Mesenchymal stem cell (in vitro differentiated cells and primary cell): ENCODE measurements at regions not wholly inside any gene's neighbourhood (a gene's known extent, or its start where the extent isn't known, plus 50 kb on each side); places are given as distances from the start of the nearest gene placed in this dataset.

Experiments used
- DNase-seq: peaks from one replicate; pipeline ENCODE4 v3.0.0-alpha.2; 2013
- H2AFZ ChIP-seq: one replicate; pipeline ENCODE4 v1.6.1; 2013; ENCODE audit warnings: low read depth, mild to moderate bottlenecking, control low read depth, inconsistent platforms, low read length, moderate library complexity
- H2AK5ac ChIP-seq: 2 replicates; pipeline ENCODE4 v1.6.1; 2013; ENCODE audit warnings: low read length, moderate library complexity, mild to moderate bottlenecking, inconsistent platforms; ENCODE audit not compliant: severe bottlenecking
- H2BK120ac ChIP-seq: one replicate; pipeline ENCODE4 v1.6.1; 2013; ENCODE audit warnings: low read depth, mild to moderate bottlenecking, inconsistent platforms, low read length, moderate library complexity
- H2BK12ac ChIP-seq, 2 experiments: one replicate each; pipeline ENCODE4 v1.6.1; 2013; ENCODE audit warnings: inconsistent platforms in 2 of 2, low read length in 2 of 2, mild to moderate bottlenecking in 2 of 2, moderate library complexity in 2 of 2, control low read depth in 1 of 2
- H2BK15ac ChIP-seq: one replicate; pipeline ENCODE4 v1.6.1; 2013; ENCODE audit warnings: mild to moderate bottlenecking, low read depth, inconsistent platforms; ENCODE audit not compliant: poor library complexity, severe bottlenecking
- H2BK5ac ChIP-seq: 2 replicates; pipeline ENCODE4 v1.6.1; 2013; ENCODE audit warnings: low read depth, mild to moderate bottlenecking, low read length, control low read depth, inconsistent platforms; ENCODE audit not compliant: poor library complexity, severe bottlenecking
- H3K14ac ChIP-seq, 2 experiments: one replicate each; pipeline ENCODE4 v1.6.1; 2013; ENCODE audit warnings: inconsistent platforms in 2 of 2, low read length in 2 of 2, control low read depth in 1 of 2, mild to moderate bottlenecking in 1 of 2, moderate library complexity in 1 of 2
- H3K18ac ChIP-seq, 2 experiments: one replicate each; pipeline ENCODE4 v1.6.1; 2013; ENCODE audit warnings: inconsistent platforms in 2 of 2, low read length in 2 of 2, control low read depth in 1 of 2, low read depth in 1 of 2, mild to moderate bottlenecking in 1 of 2
- H3K23ac ChIP-seq, 2 experiments: one replicate each; pipeline ENCODE4 v1.6.1; 2013; ENCODE audit warnings: inconsistent platforms in 2 of 2, low read length in 2 of 2, mild to moderate bottlenecking in 2 of 2, moderate library complexity in 2 of 2, control low read depth in 1 of 2
- H3K27ac ChIP-seq: 2 replicates; pipeline ENCODE4 v1.5.1; 2013; ENCODE audit warnings: mild to moderate bottlenecking, moderate library complexity, low read length, control low read depth, inconsistent platforms; ENCODE audit not compliant: poor library complexity, severe bottlenecking
- H3K27me3 ChIP-seq, 2 experiments: 2 replicates each; pipeline versions ENCODE4 v1.6.1 to v1.7.0; 2013; ENCODE audit warnings: low read length in 2 of 2, mild to moderate bottlenecking in 2 of 2, moderate library complexity in 2 of 2, control low read depth in 1 of 2, inconsistent platforms in 1 of 2; ENCODE audit not compliant: control insufficient read depth in 1 of 2, insufficient read depth in 1 of 2
- H3K36me3 ChIP-seq, 2 experiments: 2 replicates each; pipeline versions ENCODE4 v1.6.1 to v1.7.0; 2013; ENCODE audit warnings: low read length in 2 of 2, control low read depth in 1 of 2, inconsistent platforms in 1 of 2, low read depth in 1 of 2, mild to moderate bottlenecking in 1 of 2; ENCODE audit not compliant: insufficient read depth in 2 of 2, control insufficient read depth in 1 of 2
- H3K4ac ChIP-seq, 2 experiments: one replicate each; pipeline ENCODE4 v1.6.1; 2013; ENCODE audit warnings: inconsistent platforms in 2 of 2, low read length in 2 of 2, mild to moderate bottlenecking in 2 of 2, moderate library complexity in 2 of 2, control low read depth in 1 of 2, low read depth in 1 of 2
- H3K4me1 ChIP-seq: 2 replicates; pipeline ENCODE4 v1.6.1; 2013; ENCODE audit warnings: low read depth, low read length, control low read depth; ENCODE audit not compliant: control insufficient read depth, insufficient read depth
- H3K4me2 ChIP-seq: 2 replicates; pipeline ENCODE4 v1.6.1; 2013; ENCODE audit warnings: low read length, mild to moderate bottlenecking, inconsistent platforms; ENCODE audit not compliant: poor library complexity, severe bottlenecking
- H3K4me3 ChIP-seq, 2 experiments: 2 replicates each; pipeline versions ENCODE4 v1.5.1 to v1.7.0; 2013; ENCODE audit warnings: low read length in 2 of 2, mild to moderate bottlenecking in 2 of 2, control low read depth in 1 of 2, low read depth in 1 of 2; ENCODE audit not compliant: insufficient read depth in 1 of 2
- H3K79me1 ChIP-seq: replicated peaks from 2 replicates; pipeline ENCODE4 v1.6.1; 2013; ENCODE audit warnings: mild to moderate bottlenecking, control low read depth, low read length, inconsistent platforms; ENCODE audit not compliant: poor library complexity, severe bottlenecking
- H3K9ac ChIP-seq: 2 replicates; pipeline ENCODE4 v1.7.0; 2013; ENCODE audit warnings: mild to moderate bottlenecking, low read length, moderate library complexity
- H3K9me3 ChIP-seq: 2 replicates; pipeline ENCODE4 v1.7.0; 2013; ENCODE audit warnings: mild to moderate bottlenecking, low read length; ENCODE audit not compliant: control insufficient read depth
- H4K8ac ChIP-seq: one replicate; pipeline ENCODE4 v1.6.1; 2013; ENCODE audit warnings: inconsistent platforms, mild to moderate bottlenecking, low read length, moderate library complexity
- H4K91ac ChIP-seq: one replicate; pipeline ENCODE4 v1.6.1; 2013; ENCODE audit warnings: mild to moderate bottlenecking, low read length, inconsistent platforms
- WGBS: methylation state at CpG from one replicate; pipeline ENCODE4 v1.1.7; 2013; ENCODE audit warnings: mixed read lengths; 5-methylcytosine and 5-hydroxymethylcytosine counted together

DNA sequence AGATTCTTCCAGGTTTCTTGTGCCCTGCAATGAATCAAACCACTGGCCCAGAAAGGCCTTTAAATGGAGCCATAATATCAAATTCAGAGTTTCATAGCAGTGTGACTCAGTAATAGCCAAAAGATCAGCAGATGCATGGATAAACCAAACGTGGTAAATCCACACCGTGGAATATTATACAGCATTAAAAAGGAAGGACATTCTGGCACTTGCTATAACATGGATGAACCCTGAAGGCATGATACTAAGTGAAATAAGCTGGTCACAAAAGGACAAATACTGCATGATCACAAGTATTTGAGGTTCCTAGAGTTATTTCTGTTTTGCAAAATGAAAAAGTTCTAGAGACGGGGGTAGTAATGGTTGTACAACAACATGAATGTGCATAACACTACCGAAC is 140.1 kb downstream of the TOMM20 start:
- H3K27me3 ChIP-seq = no peaks in the 10 kb centered on the region
- no peak overlapping the region for H2AK5ac ChIP-seq
- H3K79me1 ChIP-seq = peaks cover 2% of the 10 kb centered on the region
- H3K4ac ChIP-seq = peak overlapping the region in 1 of 2 experiments; percentile 72
- no peak overlapping the region for H3K9ac ChIP-seq
- H3K14ac ChIP-seq = no peak overlapping the region
- no peak overlapping the region for H4K91ac ChIP-seq
- H2AFZ ChIP-seq = no peak overlapping the region
- WGBS = 92% methylated on average over 2 of the region's 4 CpGs
- no peak overlapping the region for H3K4me2 ChIP-seq
- no peak overlapping the region for H3K4me3 ChIP-seq
- H2BK120ac ChIP-seq = no peak overlapping the region
- no peak overlapping the region for H3K23ac ChIP-seq
- H2BK15ac ChIP-seq = no peak overlapping the region
- no peak overlapping the region for H2BK12ac ChIP-seq
- H3K9me3 ChIP-seq = no peaks in the 10 kb centered on the region
- no peak overlapping the region for H3K27ac ChIP-seq
- no peak overlapping the region for H3K18ac ChIP-seq
- DNase-seq = no peak
- peaks cover 16% of the 10 kb centered on the region for H3K4me1 ChIP-seq
- no peaks in the 10 kb centered on the region for H3K36me3 ChIP-seq
- no peak overlapping the region for H2BK5ac ChIP-seq
- H4K8ac ChIP-seq = no peak overlapping the region

DNA sequence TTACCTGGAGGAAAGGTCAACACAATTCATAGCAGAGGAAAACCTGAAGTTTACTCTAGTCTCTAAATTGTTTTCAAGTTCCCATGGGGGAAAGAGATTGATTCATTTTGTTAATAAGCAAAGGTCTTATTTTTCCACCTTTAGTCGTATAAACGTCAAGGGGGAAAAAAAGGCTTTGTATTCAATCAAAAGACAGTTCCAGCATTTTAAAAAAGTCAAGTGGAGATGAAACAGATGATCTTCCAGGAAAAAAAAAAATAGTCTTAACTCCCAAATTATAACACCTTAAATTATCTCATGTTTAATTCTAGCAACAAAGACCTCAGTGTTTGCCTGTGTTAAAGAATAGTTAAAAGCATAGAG is 140.5 kb downstream of the TOMM20 start:
- peak overlapping the region; percentile 91 for H4K91ac ChIP-seq
- no CpG with 5 or more reads among the region's 2 CpGs for WGBS
- peak overlapping the region; percentile 60 for H3K9ac ChIP-seq
- H3K4me1 ChIP-seq = peaks cover 16% of the 10 kb centered on the region
- no peak overlapping the region for H2BK5ac ChIP-seq
- H3K18ac ChIP-seq = peak overlapping the region; percentile 98 to 99
- no peak overlapping the region for H3K23ac ChIP-seq
- H3K4ac ChIP-seq = peak overlapping the region; percentile 3 to 90
- no peak overlapping the region for H2BK15ac ChIP-seq
- H3K27ac ChIP-seq = peak overlapping the region; percentile 83
- H2BK120ac ChIP-seq = peak overlapping the region; percentile 98
- peak overlapping the region; percentile 96 to 99 for H2BK12ac ChIP-seq
- no peaks in the 10 kb centered on the region for H3K36me3 ChIP-seq
- H3K4me3 ChIP-seq = no peak overlapping the region
- no peak overlapping the region for H2AFZ ChIP-seq
- H2AK5ac ChIP-seq = no peak overlapping the region
- H4K8ac ChIP-seq = peak overlapping the region; percentile 95
- H3K4me2 ChIP-seq = no peak overlapping the region
- H3K14ac ChIP-seq = no peak overlapping the region
- no peak for DNase-seq
- H3K79me1 ChIP-seq = peaks cover 2% of the 10 kb centered on the region
- H3K9me3 ChIP-seq = no peaks in the 10 kb centered on the region
- no peaks in the 10 kb centered on the region for H3K27me3 ChIP-seq

GRCh38 chr1:234987415-234988154 is 141.1 kb downstream of the TOMM20 start:
- H3K18ac ChIP-seq = peak overlapping the region; percentile 98 to 99
- H2BK5ac ChIP-seq = peak overlapping the region; percentile 39
- peak overlapping the region; percentile 95 for H4K8ac ChIP-seq
- H3K14ac ChIP-seq = no peak overlapping the region
- H3K4me1 ChIP-seq = peaks cover 16% of the 10 kb centered on the region
- peak; percentile 97 for DNase-seq
- peak overlapping the region; percentile 71 to 90 for H3K4ac ChIP-seq
- no peaks in the 10 kb centered on the region for H3K27me3 ChIP-seq
- H3K9ac ChIP-seq = peak overlapping the region; percentile 60
- no peak overlapping the region for H3K4me2 ChIP-seq
- H3K79me1 ChIP-seq = peaks cover 2% of the 10 kb centered on the region
- H3K27ac ChIP-seq = peak overlapping the region; percentile 83
- H3K23ac ChIP-seq = peak overlapping the region in 1 of 2 experiments; percentile 34
- no peaks in the 10 kb centered on the region for H3K9me3 ChIP-seq
- peak overlapping the region; percentile 57 for H2AK5ac ChIP-seq
- no peak overlapping the region for H3K4me3 ChIP-seq
- WGBS = 25% methylated on average over 14 of the region's 14 CpGs
- H2BK120ac ChIP-seq = peak overlapping the region; percentile 98
- peak overlapping the region; percentile 91 for H4K91ac ChIP-seq
- no peaks in the 10 kb centered on the region for H3K36me3 ChIP-seq
- peak overlapping the region; percentile 97 for H2BK15ac ChIP-seq
- no peak overlapping the region for H2AFZ ChIP-seq
- H2BK12ac ChIP-seq = peak overlapping the region; percentile 96 to 99

- H3K4me1 ChIP-seq = peaks cover 16% of the 10 kb centered on the region
- peak overlapping the region; percentile 60 for H3K9ac ChIP-seq
- no peak overlapping the region for H3K14ac ChIP-seq
- peak; percentile 93 for DNase-seq
- H2BK15ac ChIP-seq = peak overlapping the region; percentile 6
- H4K91ac ChIP-seq = peak overlapping the region; percentile 64
- peak overlapping the region; percentile 78 for H4K8ac ChIP-seq
- peak overlapping the region; percentile 76 for H2BK120ac ChIP-seq
- peak overlapping the region; percentile 57 for H2AK5ac ChIP-seq
- no peaks in the 10 kb centered on the region for H3K9me3 ChIP-seq
- H3K4ac ChIP-seq = peak overlapping the region; percentile 71 to 86
- peaks cover 2% of the 10 kb centered on the region for H3K79me1 ChIP-seq
- H3K27ac ChIP-seq = peak overlapping the region; percentile 83
- H3K4me3 ChIP-seq = no peak overlapping the region
- H2BK12ac ChIP-seq = peak overlapping the region; percentile 74 to 88
- no peak overlapping the region for H2AFZ ChIP-seq
- H3K18ac ChIP-seq = peak overlapping the region; percentile 62 to 98
- no peaks in the 10 kb centered on the region for H3K27me3 ChIP-seq
- H3K36me3 ChIP-seq = no peaks in the 10 kb centered on the region
- H2BK5ac ChIP-seq = peak overlapping the region; percentile 39
- H3K23ac ChIP-seq = peak overlapping the region in 1 of 2 experiments; percentile 2
- 17% methylated on average over 9 of the region's 9 CpGs for WGBS
- no peak overlapping the region for H3K4me2 ChIP-seq
These were observed 141.8 kb downstream of the TOMM20 start for GRCh38 chr1:234986750-234987414.
